OCI-LY3 (cell line): ENCODE measurements at regions not wholly inside any gene's neighbourhood (a gene's known extent, or its start where the extent isn't known, plus 50 kb on each side); places are given as distances from the start of the nearest gene placed in this dataset.

Experiments
- EZH2phosphoT487 ChIP-seq: fragments of 200-600 bp; shearing (Covaris generic); IDR thresholded peaks from 2 replicates; pipeline ENCODE4 v1.6.1; 2018; ENCODE audit warnings: antibody characterized with exemption, mixed run types, low read depth
- TF ChIP-seq, protein P1 (sequence below): fragments of 200-600, 300-600 bp; sonication (generic); IDR thresholded peaks from 2 replicates; pipeline ENCODE4 v1.5.1; 2014; ENCODE audit warnings: antibody characterized with exemption, low read length, low read depth

DNA sequence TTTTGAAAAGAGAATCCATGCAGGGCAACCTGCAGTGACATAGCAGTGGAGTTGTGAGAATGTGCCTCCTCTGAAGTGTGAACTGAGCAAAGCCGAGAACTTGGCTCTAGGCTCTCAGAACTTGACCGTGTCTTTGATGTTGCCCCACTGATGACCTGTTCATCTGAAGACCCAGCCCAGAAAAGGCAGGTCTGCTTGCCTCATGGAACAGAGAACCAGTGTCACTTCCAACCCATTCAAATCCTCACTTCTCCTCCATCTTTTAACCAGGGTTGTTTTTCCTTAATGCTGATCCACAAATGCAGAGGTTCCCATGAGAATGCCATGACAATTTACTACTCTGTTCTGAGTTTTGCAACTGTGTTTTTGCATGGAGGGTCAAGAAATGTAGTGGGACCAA lies 155.4 kb downstream of the MED10 start:
- TF ChIP-seq, protein P1, sequence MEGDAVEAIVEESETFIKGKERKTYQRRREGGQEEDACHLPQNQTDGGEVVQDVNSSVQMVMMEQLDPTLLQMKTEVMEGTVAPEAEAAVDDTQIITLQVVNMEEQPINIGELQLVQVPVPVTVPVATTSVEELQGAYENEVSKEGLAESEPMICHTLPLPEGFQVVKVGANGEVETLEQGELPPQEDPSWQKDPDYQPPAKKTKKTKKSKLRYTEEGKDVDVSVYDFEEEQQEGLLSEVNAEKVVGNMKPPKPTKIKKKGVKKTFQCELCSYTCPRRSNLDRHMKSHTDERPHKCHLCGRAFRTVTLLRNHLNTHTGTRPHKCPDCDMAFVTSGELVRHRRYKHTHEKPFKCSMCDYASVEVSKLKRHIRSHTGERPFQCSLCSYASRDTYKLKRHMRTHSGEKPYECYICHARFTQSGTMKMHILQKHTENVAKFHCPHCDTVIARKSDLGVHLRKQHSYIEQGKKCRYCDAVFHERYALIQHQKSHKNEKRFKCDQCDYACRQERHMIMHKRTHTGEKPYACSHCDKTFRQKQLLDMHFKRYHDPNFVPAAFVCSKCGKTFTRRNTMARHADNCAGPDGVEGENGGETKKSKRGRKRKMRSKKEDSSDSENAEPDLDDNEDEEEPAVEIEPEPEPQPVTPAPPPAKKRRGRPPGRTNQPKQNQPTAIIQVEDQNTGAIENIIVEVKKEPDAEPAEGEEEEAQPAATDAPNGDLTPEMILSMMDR = no peak
- TF ChIP-seq EZH2phosphoT487 = no peak
